ENCODE measurements at regions not wholly inside any gene's neighbourhood (a gene's known extent, or its start where the extent isn't known, plus 50 kb on each side); places are given as distances from the start of the nearest gene placed in this dataset.

DNA sequence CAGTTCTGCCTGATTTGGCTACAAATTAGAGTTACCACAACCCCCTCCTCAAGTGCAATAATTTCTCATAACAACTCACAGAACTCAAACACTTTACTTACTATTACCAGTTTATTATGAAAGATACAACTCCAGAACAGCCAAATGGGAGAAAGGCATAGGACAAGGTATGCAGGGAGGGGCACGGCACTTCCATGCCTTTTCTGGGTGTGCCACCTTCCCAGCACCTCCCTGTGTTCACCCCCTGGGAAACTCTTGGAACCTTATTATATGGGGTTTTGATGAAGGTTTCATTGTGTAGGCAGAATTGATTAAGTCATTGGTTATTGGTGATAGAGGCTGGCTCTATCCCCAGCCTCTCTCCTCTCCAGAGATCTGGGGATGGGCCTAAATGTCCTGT is 66.6 kb upstream of the RAP2B start:
- intact Hi-C loops (cut with DNase I), result no loop called here
- no peak for DNase-seq
- ATAC-seq, result no peak

GRCh38 chr3:153096731-153097131 is 65.3 kb upstream of the RAP2B start:
- no peak for DNase-seq
- ATAC-seq, result no peak
- intact Hi-C loops (cut with DNase I), result no loop called here

- ATAC-seq (no peak), DNase-seq (no peak)
- intact Hi-C loops (cut with DNase I), result no loop called here
These were observed 64.8 kb upstream of the RAP2B start for GRCh38 chr3:153097213-153097612.

DNA sequence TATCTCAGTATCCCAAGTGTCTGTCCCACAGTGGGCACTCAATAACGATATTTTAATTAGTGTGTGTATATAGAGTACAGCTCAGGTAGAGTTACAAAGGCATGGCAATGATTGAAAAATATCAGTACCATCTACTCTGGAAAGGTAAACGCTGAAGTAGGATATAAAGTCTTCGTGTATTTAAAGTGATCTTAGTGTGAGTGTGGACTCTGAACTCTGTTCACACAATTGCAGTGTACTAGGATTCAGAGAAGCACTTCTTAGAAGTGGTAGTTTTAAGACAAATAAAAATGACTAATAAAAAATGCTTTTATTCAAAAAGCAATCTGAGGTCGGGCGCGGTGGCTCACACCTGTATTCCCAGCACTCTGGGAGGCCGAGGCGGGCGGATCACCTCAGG is 62.9 kb upstream of the RAP2B start:
- no peak for ATAC-seq
- no peak for DNase-seq
- intact Hi-C loops (cut with DNase I), result no loop called here

DNA sequence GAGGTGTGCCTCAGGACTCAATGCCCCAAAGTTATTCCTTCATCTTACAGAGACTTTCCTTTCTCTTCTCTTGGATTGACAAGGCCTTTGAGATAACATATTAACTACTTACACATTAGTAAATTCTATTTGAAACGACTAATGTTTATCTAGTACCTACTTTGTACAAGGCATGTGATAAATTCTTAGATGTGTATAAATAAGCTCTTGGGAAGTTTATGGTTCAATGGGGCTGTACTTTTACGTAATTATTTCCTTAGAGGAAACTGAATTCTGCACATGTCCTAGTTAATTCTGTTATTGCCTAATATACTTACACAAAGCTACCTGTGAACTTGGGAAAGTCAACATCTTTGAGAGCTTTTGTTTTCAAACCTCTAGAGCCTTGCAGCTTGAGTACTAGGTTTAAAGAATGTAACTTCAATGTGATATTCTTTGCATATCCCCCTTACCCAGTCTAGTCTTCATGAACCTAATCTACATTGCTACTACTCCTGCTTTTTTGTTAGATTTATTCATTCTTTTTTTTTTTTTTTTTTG is 58.5 kb upstream of the RAP2B start:
- ATAC-seq (no peak), DNase-seq (no peak)
- intact Hi-C loops (cut with DNase I), result no loop called here

- intact Hi-C loops (cut with DNase I), result no loop called here
- DNase-seq, result no peak
- ATAC-seq, result no peak
These were observed 52.0 kb upstream of the RAP2B start for GRCh38 chr3:153110041-153110440.

DNA sequence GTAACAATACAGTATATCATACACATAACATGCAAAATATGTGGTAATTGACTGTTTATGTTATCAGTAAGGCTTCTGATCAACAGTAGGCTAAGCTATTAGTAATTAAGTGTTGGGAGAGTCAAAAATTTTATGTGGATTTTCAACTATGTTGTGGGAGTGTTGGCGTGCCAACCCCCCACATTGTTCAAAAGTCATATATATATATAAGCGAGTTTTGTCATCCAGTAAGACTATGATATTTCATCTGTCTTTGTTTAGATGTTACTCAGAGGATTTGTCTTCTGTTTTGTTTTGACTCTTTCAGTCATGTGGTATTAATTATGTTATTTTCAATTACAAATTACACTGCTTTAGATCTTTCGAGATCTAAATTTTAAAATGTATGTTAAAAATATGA is 51.0 kb upstream of the RAP2B start:
- intact Hi-C loops (cut with DNase I), result no loop called here
- ATAC-seq (no peak), DNase-seq (no peak)

All from left cardiac atrium (tissue), 4 donors.